GM21526 (cell line): ENCODE measurements at regions not wholly inside any gene's neighbourhood (a gene's known extent, or its start where the extent isn't known, plus 50 kb on each side); places are given as distances from the start of the nearest gene placed in this dataset.
"Not testable (repeated sequence)": the region's sequence is repeated elsewhere in the genome, so short reads cannot be mapped to it uniquely, and the experiment has no call there.

Experiments
- ATAC-seq: cut with Tn5 transposase; IDR thresholded peaks from one replicate; pipeline ENCODE4 v1.9.1; 2021; ENCODE audit warnings: moderate library complexity; ENCODE audit not compliant: unreplicated experiment, low FRiP score

- no peak for ATAC-seq
Measured at GRCh38 chr14:71383510-71383909, 476.3 kb downstream of the PCNX1 start.

GRCh38 chr14:71384007-71384845, 477.0 kb downstream of the PCNX1 start:
- no peak for ATAC-seq

GRCh38 chr14:71387753-71388152, 480.5 kb downstream of the PCNX1 start:
- ATAC-seq, result no peak

- ATAC-seq, result no peak
Measured at GRCh38 chr14:71388336-71388735, 481.1 kb downstream of the PCNX1 start.

GRCh38 chr14:71388862-71389261, 481.6 kb downstream of the PCNX1 start:
- no peak for ATAC-seq

- ATAC-seq, result no peak
Measured at GRCh38 chr14:71394386-71394785, 487.1 kb downstream of the PCNX1 start.

- ATAC-seq, result no peak
Measured at GRCh38 chr14:71395151-71395604, 487.9 kb downstream of the PCNX1 start.

- ATAC-seq, result no peak
Measured at GRCh38 chr14:71395636-71396035, 488.4 kb downstream of the PCNX1 start.

- no peak for ATAC-seq
Measured at GRCh38 chr14:71396050-71396677, 488.9 kb downstream of the PCNX1 start.

- ATAC-seq, result no peak
Measured at GRCh38 chr14:71397371-71397770, 490.1 kb downstream of the PCNX1 start.

- peak; percentile 19 for ATAC-seq
Measured at GRCh38 chr14:71398450-71398849, 491.2 kb downstream of the PCNX1 start.

GRCh38 chr14:71399057-71399487, 491.8 kb downstream of the PCNX1 start:
- ATAC-seq, result peak; percentile 58

- ATAC-seq, result no peak
Measured at GRCh38 chr14:71400871-71401321, 493.6 kb downstream of the PCNX1 start.

GRCh38 chr14:71402415-71402814, 495.2 kb downstream of the PCNX1 start:
- not testable (repeated sequence) for ATAC-seq

GRCh38 chr14:71403656-71404055, 496.4 kb downstream of the PCNX1 start:
- no peak for ATAC-seq

GRCh38 chr14:71405676-71406075, 498.4 kb downstream of the PCNX1 start:
- no peak for ATAC-seq

GRCh38 chr14:71408362-71409030, 501.2 kb downstream of the PCNX1 start:
- ATAC-seq, result no peak

GRCh38 chr14:71410578-71411284, 503.5 kb downstream of the PCNX1 start:
- ATAC-seq, result no peak

- ATAC-seq, result no peak
Measured at GRCh38 chr14:71411285-71411595, 504.0 kb downstream of the PCNX1 start.

- ATAC-seq, result no peak
Measured at GRCh38 chr14:71411738-71412137, 504.5 kb downstream of the PCNX1 start.
